VCaP (cell line): ENCODE measurements at regions not wholly inside any gene's neighbourhood (a gene's known extent, or its start where the extent isn't known, plus 50 kb on each side); places are given as distances from the start of the nearest gene placed in this dataset.
"Not testable (repeated sequence)": the region's sequence is repeated elsewhere in the genome, so short reads cannot be mapped to it uniquely, and the experiment has no call there.

Experiments used
- H3K27ac ChIP-seq: fragments of 450-650 bp; 2 replicates; pipeline ENCODE4 v1.5.1; 2017
- CTCF ChIP-seq: fragments of 450-650 bp; conservative IDR thresholded peaks from 2 replicates; pipeline ENCODE4 v1.5.1; 2017; ENCODE audit warnings: mild to moderate bottlenecking, moderate library complexity

- TF ChIP-seq CTCF = peak; percentile 83
- no peak overlapping the region for H3K27ac ChIP-seq
These were observed 150.1 kb downstream of the OSTF1 start for GRCh38 chr9:75238311-75238976.

GRCh38 chr9:75239176-75239575, 150.9 kb downstream of the OSTF1 start:
- H3K27ac ChIP-seq = no peak overlapping the region
- no peak for TF ChIP-seq CTCF

GRCh38 chr9:75242426-75242825, 154.1 kb downstream of the OSTF1 start:
- H3K27ac ChIP-seq = no peak overlapping the region
- TF ChIP-seq CTCF = no peak

- H3K27ac ChIP-seq = no peak overlapping the region
- TF ChIP-seq CTCF = no peak
These were observed 158.6 kb downstream of the OSTF1 start for GRCh38 chr9:75246949-75247348.

- no peak overlapping the region for H3K27ac ChIP-seq
- peak; percentile 92 for TF ChIP-seq CTCF
These were observed 177.2 kb downstream of the OSTF1 start for GRCh38 chr9:75265525-75265972.

- no peak for TF ChIP-seq CTCF
- H3K27ac ChIP-seq = no peak overlapping the region
These were observed 180.9 kb downstream of the OSTF1 start for GRCh38 chr9:75269197-75269596.

- not testable (repeated sequence) for H3K27ac ChIP-seq
These were observed 184.7 kb downstream of the OSTF1 start for GRCh38 chr9:75273055-75273454.

GRCh38 chr9:75274781-75275180, 186.5 kb downstream of the OSTF1 start:
- no peak overlapping the region for H3K27ac ChIP-seq
- TF ChIP-seq CTCF = no peak
